ENCODE measurements at regions not wholly inside any gene's neighbourhood (a gene's known extent, or its start where the extent isn't known, plus 50 kb on each side); places are given as distances from the start of the nearest gene placed in this dataset.

- H3K4me1 Mint-ChIP-seq (ENCODE audit: low read depth, unreplicated experiment): no peaks in the 10 kb centered on the region
- H3K4me1 ChIP-seq: no peaks in the 10 kb centered on the region
- ChIA-PET CTCF (no interaction called here), POLR2A (no interaction called here)
- H3K27me3 ChIP-seq (replicated peaks; ENCODE audit: control insufficient read depth, insufficient read depth, low read length): no peaks in the 10 kb centered on the region; the same call in none of the 2 replicates
- intact Hi-C loops (cut with micrococcal nuclease; ENCODE audit: unreplicated experiment): no loop called here
- TF ChIP-seq CTCF (IDR thresholded peaks at IDR 0.05; ENCODE audit: insufficient read depth in 1 of 2, low read depth in 1 of 2, low read length in 1 of 2, severe bottlenecking in 1 of 2, unreplicated experiment in 1 of 2): no peak
- no peaks in the 10 kb centered on the region for H3K9me3 Mint-ChIP-seq (ENCODE audit: unreplicated experiment)
- H3K4me3 ChIP-seq (ENCODE audit: low read depth, low read length): no peak overlapping the region
- no TSS peak for BruUV-seq (replicated peaks)
- H3K36me3 ChIP-seq (ENCODE audit: control insufficient read depth, insufficient read depth, low read length): no peaks in the 10 kb centered on the region
- H3K36me3 Mint-ChIP-seq (ENCODE audit: insufficient read depth, unreplicated experiment): no peaks in the 10 kb centered on the region
- no peak for DNase-seq
- H3K9me3 ChIP-seq: no peaks in the 10 kb centered on the region
- H3K27me3 Mint-ChIP-seq (ENCODE audit: insufficient read depth, unreplicated experiment): peaks cover 19% of the 10 kb centered on the region
- H3K4me3 Mint-ChIP-seq (ENCODE audit: unreplicated experiment): no peak overlapping the region
- no peak overlapping the region for H3K27ac Mint-ChIP-seq (ENCODE audit: unreplicated experiment)
These were observed 287.1 kb upstream of the MGAT5 start for GRCh38 chr2:133966720-133967304.

- peaks cover 21% of the 10 kb centered on the region for H3K27me3 Mint-ChIP-seq (ENCODE audit: insufficient read depth, unreplicated experiment)
- no peaks in the 10 kb centered on the region for H3K36me3 Mint-ChIP-seq (ENCODE audit: insufficient read depth, unreplicated experiment)
- H3K4me1 Mint-ChIP-seq (ENCODE audit: low read depth, unreplicated experiment): no peaks in the 10 kb centered on the region
- intact Hi-C loops (cut with micrococcal nuclease; ENCODE audit: unreplicated experiment): no loop called here
- no peak overlapping the region for H3K4me3 ChIP-seq (ENCODE audit: low read depth, low read length)
- no peaks in the 10 kb centered on the region for H3K9me3 ChIP-seq
- ChIA-PET CTCF (no interaction called here), POLR2A (no interaction called here)
- BruUV-seq (replicated peaks): no TSS peak
- H3K4me3 Mint-ChIP-seq (ENCODE audit: unreplicated experiment): no peak overlapping the region
- no peak for TF ChIP-seq CTCF (IDR thresholded peaks at IDR 0.05; ENCODE audit: insufficient read depth in 1 of 2, low read depth in 1 of 2, low read length in 1 of 2, severe bottlenecking in 1 of 2, unreplicated experiment in 1 of 2)
- no peak for DNase-seq
- H3K9me3 Mint-ChIP-seq (ENCODE audit: unreplicated experiment): no peaks in the 10 kb centered on the region
- H3K27me3 ChIP-seq (replicated peaks; ENCODE audit: control insufficient read depth, insufficient read depth, low read length): no peaks in the 10 kb centered on the region; the same call in 1 of the 2 replicates
- no peaks in the 10 kb centered on the region for H3K4me1 ChIP-seq
- H3K36me3 ChIP-seq (ENCODE audit: control insufficient read depth, insufficient read depth, low read length): no peaks in the 10 kb centered on the region
- H3K27ac Mint-ChIP-seq (ENCODE audit: unreplicated experiment): no peak overlapping the region
These were observed 286.5 kb upstream of the MGAT5 start for GRCh38 chr2:133967326-133967725.

GRCh38 chr2:133968446-133968845 is 285.4 kb upstream of the MGAT5 start:
- CTCF ChIA-PET: no interaction called here
- H3K36me3 ChIP-seq (ENCODE audit: control insufficient read depth, insufficient read depth, low read length): no peaks in the 10 kb centered on the region
- H3K4me1 Mint-ChIP-seq (ENCODE audit: low read depth, unreplicated experiment): no peaks in the 10 kb centered on the region
- no TSS peak for BruUV-seq (replicated peaks)
- DNase-seq: no peak
- intact Hi-C loops (cut with micrococcal nuclease; ENCODE audit: unreplicated experiment): no loop called here
- TF ChIP-seq CTCF (IDR thresholded peaks at IDR 0.05; ENCODE audit: insufficient read depth in 1 of 2, low read depth in 1 of 2, low read length in 1 of 2, severe bottlenecking in 1 of 2, unreplicated experiment in 1 of 2): no peak
- POLR2A ChIA-PET: no interaction called here
- H3K27ac Mint-ChIP-seq (ENCODE audit: unreplicated experiment): no peak overlapping the region
- no peaks in the 10 kb centered on the region for H3K36me3 Mint-ChIP-seq (ENCODE audit: insufficient read depth, unreplicated experiment)
- no peaks in the 10 kb centered on the region for H3K9me3 ChIP-seq
- no peaks in the 10 kb centered on the region for H3K9me3 Mint-ChIP-seq (ENCODE audit: unreplicated experiment)
- peaks cover 19% of the 10 kb centered on the region for H3K27me3 Mint-ChIP-seq (ENCODE audit: insufficient read depth, unreplicated experiment)
- no peaks in the 10 kb centered on the region; the same call in 1 of the 2 replicates for H3K27me3 ChIP-seq (replicated peaks; ENCODE audit: control insufficient read depth, insufficient read depth, low read length)
- H3K4me1 ChIP-seq: no peaks in the 10 kb centered on the region
- no peak overlapping the region for H3K4me3 ChIP-seq (ENCODE audit: low read depth, low read length)
- H3K4me3 Mint-ChIP-seq (ENCODE audit: unreplicated experiment): no peak overlapping the region
